Liver (tissue), 8 donors: ENCODE measurements at regions not wholly inside any gene's neighbourhood (a gene's known extent, or its start where the extent isn't known, plus 50 kb on each side); places are given as distances from the start of the nearest gene placed in this dataset.

Experiments used
- DNase-seq: peaks from one replicate; pipeline ENCODE4 v3.0.0-alpha.2; 2017; ENCODE audit warnings: low spot score
- H3K27ac ChIP-seq, 2 donors: one replicate each; pipeline ENCODE4 v1.7.0; 2013; ENCODE audit warnings: inconsistent platforms in 2 of 2, low read length in 2 of 2, control low read depth in 1 of 2, low read depth in 1 of 2, mild to moderate bottlenecking in 1 of 2
- H3K27me3 ChIP-seq, 4 donors: one replicate each; pipeline versions ENCODE4 v1.6.1 to v1.7.0; 2013; ENCODE audit warnings: low read length in 3 of 4, inconsistent platforms in 1 of 4, mild to moderate bottlenecking in 1 of 4, moderate library complexity in 1 of 4; ENCODE audit not compliant: control insufficient read depth in 4 of 4, insufficient read depth in 4 of 4
- H3K36me3 ChIP-seq, 4 donors: one replicate each; pipeline versions ENCODE4 v1.6.1 to v1.7.0; 2013; ENCODE audit warnings: low read length in 3 of 4, mild to moderate bottlenecking in 3 of 4, low read depth in 1 of 4, moderate library complexity in 1 of 4; ENCODE audit not compliant: control insufficient read depth in 4 of 4, insufficient read depth in 3 of 4
- H3K4me1 ChIP-seq, 4 donors: one replicate each; pipeline versions ENCODE4 v1.6.1 to v1.7.0; 2013; ENCODE audit warnings: low read length in 3 of 4, mild to moderate bottlenecking in 3 of 4, moderate library complexity in 1 of 4; ENCODE audit not compliant: control insufficient read depth in 4 of 4, insufficient read depth in 4 of 4
- H3K4me3 ChIP-seq, 3 donors: one replicate each; pipeline versions ENCODE4 v1.6.1 to v1.7.0; 2013; ENCODE audit warnings: low read length in 3 of 3, control low read depth in 1 of 3, low read depth in 1 of 3, mild to moderate bottlenecking in 1 of 3
- H3K9ac ChIP-seq, 2 donors: one replicate each; pipeline ENCODE4 v1.7.0; 2013; ENCODE audit warnings: low read length in 2 of 2, mild to moderate bottlenecking in 2 of 2, moderate library complexity in 2 of 2, control low read depth in 1 of 2, low read depth in 1 of 2
- H3K9me3 ChIP-seq, 4 donors: one replicate each; pipeline versions ENCODE4 v1.6.1 to v1.7.0; 2013; ENCODE audit warnings: low read length in 3 of 4; ENCODE audit not compliant: control insufficient read depth in 4 of 4
- EGR1 ChIP-seq, 2 donors: IDR thresholded peaks; 2 replicates each; pipeline ENCODE4 v1.6.1; 2016 to 2018; ENCODE audit warnings: antibody characterized with exemption in 2 of 2, low read depth in 2 of 2
- FOXA1 ChIP-seq: IDR thresholded peaks from 2 replicates; pipeline ENCODE4 v1.6.1; 2016; ENCODE audit warnings: antibody characterized with exemption
- FOXA2 ChIP-seq: IDR thresholded peaks from 2 replicates; pipeline ENCODE4 v1.6.1; 2016; ENCODE audit warnings: antibody characterized with exemption
- GABPA ChIP-seq, 2 donors: IDR thresholded peaks in 1 of 2; conservative IDR thresholded peaks in 1 of 2; 2 replicates each; pipeline ENCODE4 v1.6.1; 2016; ENCODE audit warnings: antibody characterized with exemption in 2 of 2, mild to moderate bottlenecking in 1 of 2, moderate library complexity in 1 of 2
- HNF4A ChIP-seq, 2 donors: conservative IDR thresholded peaks; 2 replicates each; pipeline ENCODE4 v1.6.1; 2016; ENCODE audit warnings: antibody characterized with exemption in 2 of 2, mild to moderate bottlenecking in 2 of 2
- HNF4G ChIP-seq: IDR thresholded peaks from 2 replicates; pipeline ENCODE4 v1.6.1; 2016; ENCODE audit warnings: antibody characterized with exemption
- JUND ChIP-seq, 2 donors: IDR thresholded peaks; 2 replicates each; pipeline ENCODE4 v1.6.1; 2016; ENCODE audit warnings: antibody characterized with exemption in 2 of 2
- NR2F2 ChIP-seq: IDR thresholded peaks from 2 replicates; pipeline ENCODE4 v1.6.1; 2016; ENCODE audit warnings: antibody characterized with exemption
- RAD21 ChIP-seq, 2 donors: IDR thresholded peaks; 2 replicates each; pipeline ENCODE4 v1.6.1; 2016; ENCODE audit warnings: antibody characterized with exemption in 2 of 2, mild to moderate bottlenecking in 2 of 2
- RXRA ChIP-seq, 2 donors: IDR thresholded peaks; 2 replicates each; pipeline ENCODE4 v1.6.1; 2017 to 2018; ENCODE audit warnings: antibody characterized with exemption in 2 of 2, mild to moderate bottlenecking in 1 of 2
- SP1 ChIP-seq: IDR thresholded peaks from 2 replicates; pipeline ENCODE4 v1.6.1; 2018; ENCODE audit warnings: antibody characterized with exemption, mild to moderate bottlenecking
- TAF1 ChIP-seq: conservative IDR thresholded peaks from 2 replicates; pipeline ENCODE4 v1.6.1; 2016; ENCODE audit warnings: antibody characterized with exemption, mild to moderate bottlenecking
- YY1 ChIP-seq: IDR thresholded peaks from 2 replicates; pipeline ENCODE4 v1.6.1; 2016; ENCODE audit warnings: antibody characterized with exemption, mild to moderate bottlenecking
- WGBS: extraction: QIAGEN DNeasy Blood & Tissue Kit; methylation state at CpG from one replicate; pipeline ENCODE4 v1.1.7; 2013; 5-methylcytosine and 5-hydroxymethylcytosine counted together
- TF ChIP-seq, protein P1 (sequence below): IDR thresholded peaks from 2 replicates; pipeline ENCODE4 v1.6.1; 2016; ENCODE audit warnings: antibody characterized with exemption, mild to moderate bottlenecking
- TF ChIP-seq, protein P2 (sequence below): IDR thresholded peaks from 2 replicates; pipeline ENCODE4 v1.6.1; 2016; ENCODE audit warnings: antibody characterized with exemption
- TF ChIP-seq, protein P3 (sequence below): fragments of 150-350 bp; IDR thresholded peaks from 2 replicates; pipeline ENCODE4 v1.5.1; 2017; ENCODE audit warnings: improper control_type of control experiment, low read depth, low read length; ENCODE audit not compliant: missing input control
- TF ChIP-seq, protein P4 (sequence below): IDR thresholded peaks from 2 replicates; pipeline ENCODE4 v1.6.1; 2016; ENCODE audit warnings: antibody characterized with exemption
- TF ChIP-seq, protein P5 (sequence below): IDR thresholded peaks from 2 replicates; pipeline ENCODE4 v1.6.1; 2016; ENCODE audit warnings: antibody characterized with exemption
- donor health status: healthy.
- donor health status: healthy.
- donor health status: healthy.
- donor health status: healthy.
- donor health status: healthy.

DNA sequence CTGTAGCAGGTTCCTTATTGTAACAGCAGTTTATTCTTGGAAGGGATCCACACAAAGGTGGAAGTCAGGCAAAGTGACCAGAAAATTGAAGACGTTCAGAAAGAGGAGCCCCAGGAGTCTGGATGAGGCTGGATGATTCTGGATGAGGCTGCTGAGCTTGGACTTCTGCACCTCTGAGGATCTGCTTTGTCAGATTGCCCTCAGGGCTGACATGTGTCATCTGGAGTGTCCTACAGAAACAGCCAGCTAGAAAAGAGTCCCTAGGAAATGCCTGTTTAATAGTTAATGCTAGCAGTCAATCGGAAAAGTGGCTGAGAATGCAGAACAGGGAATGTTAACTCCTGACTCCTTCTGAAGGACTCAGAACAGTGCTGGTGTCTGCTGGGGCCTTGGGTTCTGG, 236.4 kb downstream of the LRRC70 start:
- TF ChIP-seq HNF4A (conservative IDR thresholded peaks at IDR 0.05) (no peak), SP1 (no peak), TAF1 (no peak), EGR1 (IDR thresholded peaks at IDR 0.05; ENCODE audit: low read depth in 2 of 2) (no peak), RAD21 (IDR thresholded peaks at IDR 0.05) (no peak), JUND (IDR thresholded peaks at IDR 0.05) (no peak), RXRA (IDR thresholded peaks at IDR 0.05) (no peak), FOXA1 (no peak), FOXA2 (no peak), HNF4G (no peak), NR2F2 (no peak), GABPA (IDR thresholded peaks at IDR 0.05 in 1 of 2, conservative IDR thresholded peaks at IDR 0.05 in 1 of 2) (no peak), YY1 (no peak)
- TF ChIP-seq, protein P1, sequence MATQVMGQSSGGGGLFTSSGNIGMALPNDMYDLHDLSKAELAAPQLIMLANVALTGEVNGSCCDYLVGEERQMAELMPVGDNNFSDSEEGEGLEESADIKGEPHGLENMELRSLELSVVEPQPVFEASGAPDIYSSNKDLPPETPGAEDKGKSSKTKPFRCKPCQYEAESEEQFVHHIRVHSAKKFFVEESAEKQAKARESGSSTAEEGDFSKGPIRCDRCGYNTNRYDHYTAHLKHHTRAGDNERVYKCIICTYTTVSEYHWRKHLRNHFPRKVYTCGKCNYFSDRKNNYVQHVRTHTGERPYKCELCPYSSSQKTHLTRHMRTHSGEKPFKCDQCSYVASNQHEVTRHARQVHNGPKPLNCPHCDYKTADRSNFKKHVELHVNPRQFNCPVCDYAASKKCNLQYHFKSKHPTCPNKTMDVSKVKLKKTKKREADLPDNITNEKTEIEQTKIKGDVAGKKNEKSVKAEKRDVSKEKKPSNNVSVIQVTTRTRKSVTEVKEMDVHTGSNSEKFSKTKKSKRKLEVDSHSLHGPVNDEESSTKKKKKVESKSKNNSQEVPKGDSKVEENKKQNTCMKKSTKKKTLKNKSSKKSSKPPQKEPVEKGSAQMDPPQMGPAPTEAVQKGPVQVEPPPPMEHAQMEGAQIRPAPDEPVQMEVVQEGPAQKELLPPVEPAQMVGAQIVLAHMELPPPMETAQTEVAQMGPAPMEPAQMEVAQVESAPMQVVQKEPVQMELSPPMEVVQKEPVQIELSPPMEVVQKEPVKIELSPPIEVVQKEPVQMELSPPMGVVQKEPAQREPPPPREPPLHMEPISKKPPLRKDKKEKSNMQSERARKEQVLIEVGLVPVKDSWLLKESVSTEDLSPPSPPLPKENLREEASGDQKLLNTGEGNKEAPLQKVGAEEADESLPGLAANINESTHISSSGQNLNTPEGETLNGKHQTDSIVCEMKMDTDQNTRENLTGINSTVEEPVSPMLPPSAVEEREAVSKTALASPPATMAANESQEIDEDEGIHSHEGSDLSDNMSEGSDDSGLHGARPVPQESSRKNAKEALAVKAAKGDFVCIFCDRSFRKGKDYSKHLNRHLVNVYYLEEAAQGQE, result no peak
- TF ChIP-seq, protein P2, sequence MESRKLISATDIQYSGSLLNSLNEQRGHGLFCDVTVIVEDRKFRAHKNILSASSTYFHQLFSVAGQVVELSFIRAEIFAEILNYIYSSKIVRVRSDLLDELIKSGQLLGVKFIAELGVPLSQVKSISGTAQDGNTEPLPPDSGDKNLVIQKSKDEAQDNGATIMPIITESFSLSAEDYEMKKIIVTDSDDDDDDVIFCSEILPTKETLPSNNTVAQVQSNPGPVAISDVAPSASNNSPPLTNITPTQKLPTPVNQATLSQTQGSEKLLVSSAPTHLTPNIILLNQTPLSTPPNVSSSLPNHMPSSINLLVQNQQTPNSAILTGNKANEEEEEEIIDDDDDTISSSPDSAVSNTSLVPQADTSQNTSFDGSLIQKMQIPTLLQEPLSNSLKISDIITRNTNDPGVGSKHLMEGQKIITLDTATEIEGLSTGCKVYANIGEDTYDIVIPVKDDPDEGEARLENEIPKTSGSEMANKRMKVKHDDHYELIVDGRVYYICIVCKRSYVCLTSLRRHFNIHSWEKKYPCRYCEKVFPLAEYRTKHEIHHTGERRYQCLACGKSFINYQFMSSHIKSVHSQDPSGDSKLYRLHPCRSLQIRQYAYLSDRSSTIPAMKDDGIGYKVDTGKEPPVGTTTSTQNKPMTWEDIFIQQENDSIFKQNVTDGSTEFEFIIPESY, result no peak
- TF ChIP-seq, protein P3, sequence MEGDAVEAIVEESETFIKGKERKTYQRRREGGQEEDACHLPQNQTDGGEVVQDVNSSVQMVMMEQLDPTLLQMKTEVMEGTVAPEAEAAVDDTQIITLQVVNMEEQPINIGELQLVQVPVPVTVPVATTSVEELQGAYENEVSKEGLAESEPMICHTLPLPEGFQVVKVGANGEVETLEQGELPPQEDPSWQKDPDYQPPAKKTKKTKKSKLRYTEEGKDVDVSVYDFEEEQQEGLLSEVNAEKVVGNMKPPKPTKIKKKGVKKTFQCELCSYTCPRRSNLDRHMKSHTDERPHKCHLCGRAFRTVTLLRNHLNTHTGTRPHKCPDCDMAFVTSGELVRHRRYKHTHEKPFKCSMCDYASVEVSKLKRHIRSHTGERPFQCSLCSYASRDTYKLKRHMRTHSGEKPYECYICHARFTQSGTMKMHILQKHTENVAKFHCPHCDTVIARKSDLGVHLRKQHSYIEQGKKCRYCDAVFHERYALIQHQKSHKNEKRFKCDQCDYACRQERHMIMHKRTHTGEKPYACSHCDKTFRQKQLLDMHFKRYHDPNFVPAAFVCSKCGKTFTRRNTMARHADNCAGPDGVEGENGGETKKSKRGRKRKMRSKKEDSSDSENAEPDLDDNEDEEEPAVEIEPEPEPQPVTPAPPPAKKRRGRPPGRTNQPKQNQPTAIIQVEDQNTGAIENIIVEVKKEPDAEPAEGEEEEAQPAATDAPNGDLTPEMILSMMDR, result no peak
- TF ChIP-seq, protein P4, sequence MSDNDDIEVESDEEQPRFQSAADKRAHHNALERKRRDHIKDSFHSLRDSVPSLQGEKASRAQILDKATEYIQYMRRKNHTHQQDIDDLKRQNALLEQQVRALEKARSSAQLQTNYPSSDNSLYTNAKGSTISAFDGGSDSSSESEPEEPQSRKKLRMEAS, result no peak
- TF ChIP-seq, protein P5, sequence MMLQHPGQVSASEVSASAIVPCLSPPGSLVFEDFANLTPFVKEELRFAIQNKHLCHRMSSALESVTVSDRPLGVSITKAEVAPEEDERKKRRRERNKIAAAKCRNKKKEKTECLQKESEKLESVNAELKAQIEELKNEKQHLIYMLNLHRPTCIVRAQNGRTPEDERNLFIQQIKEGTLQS, result no peak
- H3K4me1 ChIP-seq, result no peaks in the 10 kb centered on the region
- no peak overlapping the region for H3K27ac ChIP-seq
- 63% methylated on average over 2 of the region's 2 CpGs for WGBS
- no peaks in the 10 kb centered on the region for H3K27me3 ChIP-seq
- H3K9me3 ChIP-seq, result peaks cover 0 to 5% (median 0%) of the 10 kb centered on the region in 4 donors
- H3K4me3 ChIP-seq, result no peak overlapping the region
- H3K9ac ChIP-seq, result no peak overlapping the region
- DNase-seq, result no peak
- H3K36me3 ChIP-seq, result no peaks in the 10 kb centered on the region
